GM23248 (cell line): ENCODE measurements at regions not wholly inside any gene's neighbourhood (a gene's known extent, or its start where the extent isn't known, plus 50 kb on each side); places are given as distances from the start of the nearest gene placed in this dataset.

Source experiments
- EZH2 ChIP-seq: fragments of 200-600 bp; sonication (generic); IDR thresholded peaks from 2 replicates; pipeline ENCODE4 v1.6.1; 2018; ENCODE audit warnings: antibody characterized with exemption, mild to moderate bottlenecking; ENCODE audit not compliant: insufficient read depth, poor library complexity, severe bottlenecking
- EZH2phosphoT487 ChIP-seq: fragments of 200-600 bp; sonication (generic); IDR thresholded peaks from 2 replicates; pipeline ENCODE4 v1.6.1; 2018; ENCODE audit warnings: antibody characterized with exemption, moderate library complexity, mild to moderate bottlenecking, low read depth; ENCODE audit not compliant: insufficient read depth

- TF ChIP-seq EZH2: no peak
- no peak for TF ChIP-seq EZH2phosphoT487
These were observed 517.2 kb upstream of the ACVR2A start for GRCh38 chr2:147327613-147328012.
